OCI-LY1 (cell line): ENCODE measurements at regions not wholly inside any gene's neighbourhood (a gene's known extent, or its start where the extent isn't known, plus 50 kb on each side); places are given as distances from the start of the nearest gene placed in this dataset.
"Not testable (repeated sequence)": the region's sequence is repeated elsewhere in the genome, so short reads cannot be mapped to it uniquely, and the experiment has no call there.

Source experiments
- H2AFZ ChIP-seq: fragments of 200-600 bp; sonication (generic), shearing (Covaris generic); 2 replicates; pipeline ENCODE4 v1.6.0; 2014; ENCODE audit warnings: antibody characterized with exemption, mild to moderate bottlenecking, low read length
- H3F3A ChIP-seq: fragments of 200-600 bp; sonication (generic), shearing (Covaris generic); 2 replicates; pipeline ENCODE4 v1.6.0; 2014; ENCODE audit warnings: mild to moderate bottlenecking, antibody characterized with exemption, low read length, moderate library complexity; ENCODE audit not compliant: insufficient read depth
- H3K27ac ChIP-seq: fragments of 200-600 bp; sonication (generic); 2 replicates; pipeline ENCODE4 v1.5.1; 2014; ENCODE audit warnings: low read length, mixed run types, mild to moderate bottlenecking, low read depth; ENCODE audit not compliant: poor library complexity, severe bottlenecking
- H3K27me3 ChIP-seq: fragments of 200-600 bp; sonication (generic); 2 replicates; pipeline ENCODE4 v1.6.0; 2014; ENCODE audit warnings: antibody characterized with exemption, mild to moderate bottlenecking, low read length, moderate library complexity; ENCODE audit not compliant: insufficient read depth
- H3K36me3 ChIP-seq: fragments of 200-600 bp; sonication (generic); 2 replicates; pipeline ENCODE4 v1.6.1; 2014; ENCODE audit warnings: mild to moderate bottlenecking, antibody characterized with exemption, low read length, moderate library complexity, mixed read lengths; ENCODE audit not compliant: insufficient read depth
- H3K4me1 ChIP-seq: fragments of 200-600 bp; sonication (generic); 2 replicates; pipeline ENCODE4 v1.5.1; 2014; ENCODE audit warnings: mild to moderate bottlenecking, low read length, moderate library complexity; ENCODE audit not compliant: insufficient read depth, severe bottlenecking
- H3K4me2 ChIP-seq: fragments of 200-600 bp; sonication (generic), shearing (Covaris generic); 2 replicates; pipeline ENCODE4 v1.6.1; 2014; ENCODE audit warnings: low read length
- H3K4me3 ChIP-seq: fragments of 200-600 bp; sonication (generic); 2 replicates; pipeline ENCODE4 v1.5.1; 2014; ENCODE audit warnings: low read length, low read depth, mild to moderate bottlenecking, mixed read lengths; ENCODE audit not compliant: poor library complexity, severe bottlenecking
- H3K79me2 ChIP-seq: fragments of 200-600 bp; shearing (Covaris generic); 2 replicates; pipeline ENCODE4 v1.6.1; 2016; ENCODE audit warnings: mixed run types, low read length, mixed read lengths; ENCODE audit not compliant: insufficient read depth
- H3K9ac ChIP-seq: fragments of 200-600 bp; sonication (generic), shearing (Covaris generic); 2 replicates; pipeline ENCODE4 v1.6.1; 2014; ENCODE audit warnings: mild to moderate bottlenecking, low read length, mixed read lengths
- H3K9me2 ChIP-seq: fragments of 200-600 bp; sonication (generic), shearing (Covaris generic); 2 replicates; pipeline ENCODE4 v1.6.1; 2014; ENCODE audit warnings: low read depth, mild to moderate bottlenecking, low read length, mixed read lengths
- H3K9me3 ChIP-seq: fragments of 200-600 bp; shearing (Covaris generic); 2 replicates; pipeline ENCODE4 v1.6.1; 2014; ENCODE audit warnings: low read length, mixed read lengths
- H4K20me1 ChIP-seq: fragments of 200-600 bp; sonication (generic), shearing (Covaris generic); 2 replicates; pipeline ENCODE4 v1.6.0; 2016; ENCODE audit warnings: mild to moderate bottlenecking, low read length; ENCODE audit not compliant: insufficient read depth

- not testable (repeated sequence) for H2AFZ ChIP-seq, H3K4me2 ChIP-seq, H3K79me2 ChIP-seq, H3K9ac ChIP-seq, H3K9me3 ChIP-seq, H3K4me3 ChIP-seq, H3F3A ChIP-seq, H3K36me3 ChIP-seq, H4K20me1 ChIP-seq, H3K27me3 ChIP-seq, H3K27ac ChIP-seq, H3K9me2 ChIP-seq
- H3K4me1 ChIP-seq, result peaks cover 21% of the 10 kb centered on the region
Observed at GRCh38 chr16:21541611-21542051, 57.7 kb upstream of the METTL9 start.

DNA sequence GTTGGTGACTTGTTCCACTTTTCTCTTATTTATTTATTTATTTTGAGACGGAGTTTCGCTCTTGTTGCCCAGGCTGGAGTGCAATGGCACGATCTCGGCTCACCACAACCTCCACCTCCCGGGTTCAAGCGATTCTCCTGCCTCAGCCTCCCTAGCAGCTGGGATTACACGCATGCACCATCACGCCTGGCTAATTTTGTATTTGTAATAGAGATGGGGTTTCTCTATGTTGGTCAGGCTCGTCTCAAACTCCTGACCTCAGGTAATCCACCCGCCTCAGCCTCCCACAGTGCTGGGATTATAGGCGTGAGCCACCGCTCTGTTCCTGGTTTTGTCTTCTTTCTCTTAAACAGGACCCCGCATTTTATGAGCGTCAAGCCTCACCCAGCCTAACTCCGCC, 57.3 kb upstream of the METTL9 start:
- H3K27me3 ChIP-seq, H3K9me3 ChIP-seq, H3K4me2 ChIP-seq, H3F3A ChIP-seq, H3K79me2 ChIP-seq, H2AFZ ChIP-seq, H3K36me3 ChIP-seq, H3K4me3 ChIP-seq, H4K20me1 ChIP-seq, H3K9ac ChIP-seq, H3K27ac ChIP-seq, H3K9me2 ChIP-seq: not testable (repeated sequence)
- H3K4me1 ChIP-seq, result peaks cover 21% of the 10 kb centered on the region

DNA sequence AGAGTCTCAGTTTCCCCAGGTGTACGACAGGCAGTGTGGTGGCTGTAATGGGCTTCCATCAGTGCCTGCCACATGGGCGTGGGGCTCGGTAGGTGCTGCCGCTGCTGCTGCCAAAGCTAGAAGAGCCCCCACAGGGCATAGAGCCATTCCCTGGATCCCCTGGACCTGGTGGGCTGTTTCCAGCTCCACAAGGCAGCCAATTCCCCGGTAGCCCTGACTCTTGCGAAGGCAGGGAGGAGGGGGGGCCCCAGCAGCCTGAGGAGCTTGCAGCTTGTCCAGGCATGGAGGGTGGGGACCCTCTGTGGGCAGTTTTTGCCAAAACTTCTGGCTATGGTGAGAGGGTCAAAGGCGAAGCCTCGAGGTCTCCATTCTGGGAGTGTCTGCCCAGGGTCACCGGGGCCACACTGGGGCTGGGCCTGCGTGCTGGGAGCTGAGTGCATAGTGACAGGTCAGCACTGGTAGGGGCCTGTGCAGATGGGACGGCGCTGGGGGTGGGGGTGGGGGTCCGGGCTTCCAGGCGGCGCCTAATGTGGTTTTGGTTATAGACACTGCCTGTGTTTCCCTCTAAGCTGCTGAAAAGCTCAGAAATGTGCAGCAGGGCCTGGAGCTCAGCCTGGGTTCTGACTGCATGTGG, 56.8 kb upstream of the METTL9 start:
- H3F3A ChIP-seq, H3K4me2 ChIP-seq, H3K4me3 ChIP-seq, H3K36me3 ChIP-seq, H3K27ac ChIP-seq, H3K27me3 ChIP-seq, H3K79me2 ChIP-seq, H3K9ac ChIP-seq, H4K20me1 ChIP-seq, H3K9me3 ChIP-seq, H3K9me2 ChIP-seq, H2AFZ ChIP-seq: not testable (repeated sequence)
- H3K4me1 ChIP-seq, result peaks cover 21% of the 10 kb centered on the region

DNA sequence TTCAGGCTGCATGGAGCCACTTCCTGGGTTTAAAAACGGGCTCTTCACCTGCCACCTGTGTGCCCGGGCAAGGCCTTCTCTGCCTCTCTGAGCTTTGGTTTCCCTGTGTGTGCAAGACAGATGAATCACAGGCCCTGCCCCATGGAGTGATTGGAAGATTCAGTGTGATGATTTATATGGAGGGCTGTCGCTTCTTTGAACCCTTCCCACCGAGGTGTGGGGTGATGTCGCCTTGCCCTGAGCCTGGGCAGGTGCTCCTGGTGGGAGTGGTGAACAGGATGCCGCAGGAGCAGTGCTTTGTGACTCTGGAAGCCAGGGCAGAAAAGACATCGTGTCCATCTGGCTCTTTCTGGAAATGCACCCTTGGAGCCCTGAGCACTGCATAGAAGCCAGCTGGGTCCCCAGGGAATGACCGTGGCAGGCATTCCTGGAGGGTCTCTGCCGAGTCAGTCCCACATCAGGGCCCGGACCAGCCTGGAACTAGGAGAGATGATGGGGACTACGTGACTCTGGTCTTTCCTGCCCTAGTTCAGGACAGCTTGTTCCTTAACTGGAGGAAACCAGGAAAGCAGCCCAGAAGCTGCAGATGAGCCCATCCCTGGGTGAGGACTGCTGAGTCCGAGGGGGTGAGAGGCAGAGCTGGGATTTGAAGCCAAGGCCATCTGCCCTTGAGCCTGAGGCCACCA, 56.1 kb upstream of the METTL9 start:
- not testable (repeated sequence) for H3K9me2 ChIP-seq, H3K27me3 ChIP-seq, H3K79me2 ChIP-seq, H3K4me2 ChIP-seq, H3K9me3 ChIP-seq, H3K4me3 ChIP-seq, H3K36me3 ChIP-seq, H3F3A ChIP-seq, H2AFZ ChIP-seq, H3K9ac ChIP-seq, H4K20me1 ChIP-seq, H3K27ac ChIP-seq
- H3K4me1 ChIP-seq, result peaks cover 21% of the 10 kb centered on the region

- not testable (repeated sequence) for H3K79me2 ChIP-seq, H3K4me2 ChIP-seq, H3K4me3 ChIP-seq, H3K9me3 ChIP-seq, H3F3A ChIP-seq, H3K9ac ChIP-seq, H3K9me2 ChIP-seq, H3K27ac ChIP-seq, H2AFZ ChIP-seq, H4K20me1 ChIP-seq, H3K36me3 ChIP-seq, H3K27me3 ChIP-seq
- H3K4me1 ChIP-seq, result peaks cover 19% of the 10 kb centered on the region
Observed at GRCh38 chr16:21545664-21546326, 53.6 kb upstream of the METTL9 start.

DNA sequence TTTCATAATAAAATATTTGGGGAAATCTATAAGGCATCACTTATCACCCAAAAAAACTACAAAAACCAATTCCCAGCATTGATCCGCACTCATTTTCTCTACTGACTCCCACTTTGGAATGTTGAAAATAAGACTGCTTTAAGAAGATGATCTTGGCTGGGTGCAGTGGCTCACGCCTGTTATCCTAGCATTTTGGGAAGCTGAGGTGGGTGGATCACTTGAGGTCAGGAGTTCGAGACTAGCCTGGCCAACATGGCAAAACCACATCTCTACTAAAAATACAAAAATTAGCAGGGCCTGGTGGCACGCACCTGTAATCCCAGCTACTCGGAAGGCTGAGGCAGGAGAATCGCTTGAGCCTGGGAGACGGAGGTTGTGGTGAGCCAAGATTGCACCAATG, 50.0 kb upstream of the METTL9 start:
- H3F3A ChIP-seq, result not testable (repeated sequence)
- peaks cover 15% of the 10 kb centered on the region for H3K4me1 ChIP-seq

More for the DNA sequence above, 50.0 kb upstream of the METTL9 start:
- H3K27me3 ChIP-seq, H3K27ac ChIP-seq, H3K4me3 ChIP-seq, H3K4me2 ChIP-seq, H3K36me3 ChIP-seq, H3K9me2 ChIP-seq, H2AFZ ChIP-seq, H4K20me1 ChIP-seq, H3K9ac ChIP-seq, H3K79me2 ChIP-seq, H3K9me3 ChIP-seq: not testable (repeated sequence)
